HG03520 (cell line): ENCODE measurements at regions not wholly inside any gene's neighbourhood (a gene's known extent, or its start where the extent isn't known, plus 50 kb on each side); places are given as distances from the start of the nearest gene placed in this dataset.

ENCODE experiments used
- ATAC-seq: cut with Tn5 transposase; IDR thresholded peaks from one replicate; pipeline ENCODE4 v1.9.1; 2021; ENCODE audit warnings: mild to moderate bottlenecking, moderate library complexity; ENCODE audit not compliant: unreplicated experiment

GRCh38 chr4:110770353-110770752 is 147.5 kb upstream of the PITX2 start:
- ATAC-seq: no peak

- no peak for ATAC-seq
Observed at GRCh38 chr4:110778521-110778920, 155.6 kb upstream of the PITX2 start.

GRCh38 chr4:110780538-110780937 is 157.7 kb upstream of the PITX2 start:
- no peak for ATAC-seq

GRCh38 chr4:110781944-110782343 is 159.1 kb upstream of the PITX2 start:
- ATAC-seq: no peak

- ATAC-seq: no peak
Observed at GRCh38 chr4:110787109-110787508, 164.2 kb upstream of the PITX2 start.

- ATAC-seq: no peak
Observed at GRCh38 chr4:110787707-110788106, 164.8 kb upstream of the PITX2 start.

GRCh38 chr4:110788302-110788701 is 165.4 kb upstream of the PITX2 start:
- ATAC-seq: no peak

- no peak for ATAC-seq
Observed at GRCh38 chr4:110792036-110792435, 169.2 kb upstream of the PITX2 start.

GRCh38 chr4:110793381-110793801 is 170.5 kb upstream of the PITX2 start:
- no peak for ATAC-seq

- ATAC-seq: no peak
Observed at GRCh38 chr4:110793890-110794554, 171.1 kb upstream of the PITX2 start.

- no peak for ATAC-seq
Observed at GRCh38 chr4:110795971-110796370, 173.1 kb upstream of the PITX2 start.

GRCh38 chr4:110797486-110797885 is 174.6 kb upstream of the PITX2 start:
- ATAC-seq: no peak

- ATAC-seq: no peak
Observed at GRCh38 chr4:110798687-110799086, 175.8 kb upstream of the PITX2 start.

- no peak for ATAC-seq
Observed at GRCh38 chr4:110799211-110799610, 176.3 kb upstream of the PITX2 start.

- ATAC-seq: no peak
Observed at GRCh38 chr4:110801591-110801990, 178.7 kb upstream of the PITX2 start.

GRCh38 chr4:110808351-110808878 is 185.5 kb upstream of the PITX2 start:
- peak; percentile 75 for ATAC-seq

GRCh38 chr4:110815950-110816349 is 193.1 kb upstream of the PITX2 start:
- ATAC-seq: no peak

- ATAC-seq: no peak
Observed at GRCh38 chr4:110816367-110816766, 193.5 kb upstream of the PITX2 start.

GRCh38 chr4:110821186-110821585 is 198.3 kb upstream of the PITX2 start:
- ATAC-seq: no peak

- peak; percentile 51 for ATAC-seq
Observed at GRCh38 chr4:110823251-110823650, 200.4 kb upstream of the PITX2 start.

- no peak for ATAC-seq
Observed at GRCh38 chr4:110824344-110824743, 201.5 kb upstream of the PITX2 start.

- no peak for ATAC-seq
Observed at GRCh38 chr4:110826656-110827055, 203.8 kb upstream of the PITX2 start.

GRCh38 chr4:110830461-110830860 is 207.6 kb upstream of the PITX2 start:
- ATAC-seq: no peak
